ENCODE measurements at regions not wholly inside any gene's neighbourhood (a gene's known extent, or its start where the extent isn't known, plus 50 kb on each side); places are given as distances from the start of the nearest gene placed in this dataset.

DNA sequence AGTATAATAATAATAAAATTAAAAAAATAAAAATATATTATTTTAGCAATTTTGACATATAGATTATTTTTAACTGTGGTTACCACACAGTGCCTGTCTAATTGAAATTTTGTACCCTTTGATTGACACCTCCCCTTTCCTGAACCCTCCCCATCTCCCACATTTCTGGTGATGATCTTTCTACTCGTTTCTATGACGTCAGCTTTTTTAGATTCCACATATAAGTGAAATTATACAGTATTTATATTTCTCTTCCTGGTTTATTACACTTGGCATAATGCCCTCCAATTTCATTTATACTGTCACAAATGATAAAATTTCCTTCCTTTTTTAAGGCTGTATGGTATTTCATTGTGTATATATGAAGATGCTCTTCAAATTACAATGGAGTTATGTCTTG lies 258.1 kb upstream of the PTCHD4 start:
- in situ Hi-C loops (cut with HindIII; ENCODE audit: low pct_unique_long_range_greater_than_20kb, low sequenced_read_pairs): no loop called here
- no peak for TF ChIP-seq JUND (IDR thresholded peaks at IDR 0.05; ENCODE audit: low read depth)
- DNase-seq (ENCODE audit: low read depth in 1 of 2, low spot score in 1 of 2): no peak

- TF ChIP-seq JUND (IDR thresholded peaks at IDR 0.05; ENCODE audit: low read depth): no peak
- in situ Hi-C loops (cut with HindIII; ENCODE audit: low pct_unique_long_range_greater_than_20kb, low sequenced_read_pairs): no loop called here
- DNase-seq (ENCODE audit: low read depth in 1 of 2, low spot score in 1 of 2): no peak
Observed at GRCh38 chr6:48325701-48326100, 214.7 kb upstream of the PTCHD4 start.

GRCh38 chr6:48318670-48319069 lies 207.7 kb upstream of the PTCHD4 start:
- in situ Hi-C loops (cut with HindIII; ENCODE audit: low pct_unique_long_range_greater_than_20kb, low sequenced_read_pairs): no loop called here
- no peak for DNase-seq (ENCODE audit: low read depth in 1 of 2, low spot score in 1 of 2)

GRCh38 chr6:48315915-48316314 lies 204.9 kb upstream of the PTCHD4 start:
- in situ Hi-C loops (cut with HindIII; ENCODE audit: low pct_unique_long_range_greater_than_20kb, low sequenced_read_pairs): no loop called here
- TF ChIP-seq JUND (IDR thresholded peaks at IDR 0.05; ENCODE audit: low read depth): no peak
- no peak for DNase-seq (ENCODE audit: low read depth in 1 of 2, low spot score in 1 of 2)

More at GRCh38 chr6:48318670-48319069, 207.7 kb upstream of the PTCHD4 start:
- TF ChIP-seq JUND (IDR thresholded peaks at IDR 0.05; ENCODE audit: low read depth): no peak

- in situ Hi-C loops (cut with HindIII; ENCODE audit: low pct_unique_long_range_greater_than_20kb, low sequenced_read_pairs): no loop called here
- DNase-seq (ENCODE audit: low read depth in 1 of 2, low spot score in 1 of 2): no peak
- TF ChIP-seq JUND (IDR thresholded peaks at IDR 0.05; ENCODE audit: low read depth): no peak
Observed at GRCh38 chr6:48315051-48315719, 204.2 kb upstream of the PTCHD4 start.

- DNase-seq (ENCODE audit: low read depth in 1 of 2, low spot score in 1 of 2): no peak
- no peak for TF ChIP-seq JUND (IDR thresholded peaks at IDR 0.05; ENCODE audit: low read depth)
- in situ Hi-C loops (cut with HindIII; ENCODE audit: low pct_unique_long_range_greater_than_20kb, low sequenced_read_pairs): no loop called here
Observed at GRCh38 chr6:48311301-48311700, 200.3 kb upstream of the PTCHD4 start.

- no peak for DNase-seq (ENCODE audit: low read depth in 1 of 2, low spot score in 1 of 2)
- TF ChIP-seq JUND (IDR thresholded peaks at IDR 0.05; ENCODE audit: low read depth): no peak
- in situ Hi-C loops (cut with HindIII; ENCODE audit: low pct_unique_long_range_greater_than_20kb, low sequenced_read_pairs): no loop called here
Observed at GRCh38 chr6:48307573-48307972, 196.6 kb upstream of the PTCHD4 start.

- DNase-seq (ENCODE audit: low read depth in 1 of 2, low spot score in 1 of 2): no peak
- in situ Hi-C loops (cut with HindIII; ENCODE audit: low pct_unique_long_range_greater_than_20kb, low sequenced_read_pairs): no loop called here
- no peak for TF ChIP-seq JUND (IDR thresholded peaks at IDR 0.05; ENCODE audit: low read depth)
Observed at GRCh38 chr6:48290595-48290994, 179.6 kb upstream of the PTCHD4 start.

DNA sequence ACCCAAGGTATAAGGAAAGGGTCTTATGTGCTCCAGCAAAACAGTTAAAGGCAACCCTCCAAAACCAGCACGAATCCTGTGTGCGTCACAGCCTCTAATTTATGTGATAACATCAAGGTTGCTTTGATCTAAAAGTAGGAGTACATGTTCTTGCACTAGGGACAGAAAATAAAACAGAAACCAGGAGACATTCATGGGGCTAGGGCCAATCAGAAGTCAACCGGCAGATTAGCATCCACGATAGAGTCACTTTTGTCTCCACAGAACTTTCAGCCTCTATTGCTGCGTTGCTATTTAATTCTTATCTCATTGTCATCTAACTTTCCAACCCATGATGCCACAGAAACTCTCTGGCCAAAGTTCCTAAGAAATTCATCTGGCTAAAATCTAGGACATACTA lies 178.8 kb upstream of the PTCHD4 start:
- in situ Hi-C loops (cut with HindIII; ENCODE audit: low pct_unique_long_range_greater_than_20kb, low sequenced_read_pairs): no loop called here

GRCh38 chr6:48281217-48281616 lies 170.2 kb upstream of the PTCHD4 start:
- DNase-seq (ENCODE audit: low read depth in 1 of 2, low spot score in 1 of 2): no peak
- TF ChIP-seq JUND (IDR thresholded peaks at IDR 0.05; ENCODE audit: low read depth): no peak
- in situ Hi-C loops (cut with HindIII; ENCODE audit: low pct_unique_long_range_greater_than_20kb, low sequenced_read_pairs): no loop called here

More for the DNA sequence above, 178.8 kb upstream of the PTCHD4 start:
- no peak for TF ChIP-seq JUND (IDR thresholded peaks at IDR 0.05; ENCODE audit: low read depth)
- no peak for DNase-seq (ENCODE audit: low read depth in 1 of 2, low spot score in 1 of 2)

DNA sequence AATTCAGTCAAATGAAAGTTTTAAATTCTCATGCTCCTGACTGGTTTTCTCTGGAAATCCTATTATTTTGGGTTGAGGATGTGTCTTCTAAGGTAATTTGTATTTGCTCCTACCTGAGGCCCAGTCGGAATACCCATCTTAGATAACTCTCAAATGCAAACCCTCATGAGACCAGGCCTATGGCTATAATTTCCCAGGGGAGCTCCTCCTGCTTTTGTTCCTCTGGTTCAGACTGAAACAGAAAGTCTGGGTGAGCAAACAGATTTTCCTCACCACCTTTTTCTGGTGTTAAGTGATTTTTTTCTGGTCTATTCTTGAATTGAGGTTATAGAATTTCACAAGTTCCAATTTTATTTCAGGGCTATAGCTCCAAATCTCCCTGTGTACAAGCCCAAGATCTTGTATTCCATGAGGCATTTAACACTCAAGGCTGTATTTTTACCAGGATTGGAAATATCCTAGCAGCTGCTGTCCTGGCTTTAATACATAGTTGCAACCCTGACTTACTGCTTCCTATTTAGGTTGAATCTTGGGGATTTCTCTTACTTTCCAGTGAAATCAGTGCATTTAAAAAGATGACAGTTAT lies 169.1 kb upstream of the PTCHD4 start:
- in situ Hi-C loops (cut with HindIII; ENCODE audit: low pct_unique_long_range_greater_than_20kb, low sequenced_read_pairs): no loop called here
- TF ChIP-seq JUND (IDR thresholded peaks at IDR 0.05; ENCODE audit: low read depth): no peak
- no peak for DNase-seq (ENCODE audit: low read depth in 1 of 2, low spot score in 1 of 2)

GRCh38 chr6:48278261-48278660 lies 167.3 kb upstream of the PTCHD4 start:
- in situ Hi-C loops (cut with HindIII; ENCODE audit: low pct_unique_long_range_greater_than_20kb, low sequenced_read_pairs): no loop called here
- TF ChIP-seq JUND (IDR thresholded peaks at IDR 0.05; ENCODE audit: low read depth): no peak
- DNase-seq (ENCODE audit: low read depth in 1 of 2, low spot score in 1 of 2): no peak

DNA sequence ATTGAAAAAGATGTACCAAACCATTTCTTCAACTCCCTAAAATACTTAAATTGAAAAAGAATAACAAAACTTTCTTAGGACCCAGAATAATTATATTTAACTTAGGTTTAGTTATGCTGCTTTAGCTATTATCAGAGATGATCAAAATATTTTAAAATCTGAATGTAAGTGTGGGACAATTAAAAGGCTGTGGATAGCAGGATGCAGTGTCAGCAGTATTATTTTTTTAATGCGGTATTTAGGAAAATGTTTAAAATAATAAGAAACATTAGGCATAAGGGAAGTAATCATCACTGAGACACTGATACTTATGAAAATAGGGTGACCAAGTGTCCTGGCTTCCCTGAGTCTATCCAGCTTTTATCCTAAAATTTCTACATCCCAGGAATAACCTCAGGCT lies 161.5 kb upstream of the PTCHD4 start:
- in situ Hi-C loops (cut with HindIII; ENCODE audit: low pct_unique_long_range_greater_than_20kb, low sequenced_read_pairs): no loop called here
- no peak for TF ChIP-seq JUND (IDR thresholded peaks at IDR 0.05; ENCODE audit: low read depth)
- no peak for DNase-seq (ENCODE audit: low read depth in 1 of 2, low spot score in 1 of 2)

- no peak for DNase-seq (ENCODE audit: low read depth in 1 of 2, low spot score in 1 of 2)
- in situ Hi-C loops (cut with HindIII; ENCODE audit: low pct_unique_long_range_greater_than_20kb, low sequenced_read_pairs): no loop called here
- no peak for TF ChIP-seq JUND (IDR thresholded peaks at IDR 0.05; ENCODE audit: low read depth)
Observed at GRCh38 chr6:48255094-48255493, 144.1 kb upstream of the PTCHD4 start.

Measured in T47D (cell line).